PC-9 (cell line): ENCODE measurements at regions not wholly inside any gene's neighbourhood (a gene's known extent, or its start where the extent isn't known, plus 50 kb on each side); places are given as distances from the start of the nearest gene placed in this dataset.

Experiments
- BruUV-seq: library from RNA; stranded (reverse); fragments of 400-500 nt; replicated peaks from 2 replicates; lab custom pipeline; 2021; lab: Mats Ljungman, UMichigan
- CTCF ChIA-PET: fragments of 300-600 bp; sonication (Branson Sonifier 250); formaldehyde crosslinking; loops from one replicate; lab custom pipeline; 2022; ENCODE audit warnings: antibody characterized with exemption; lab: Charles Lee
- POLR2A ChIA-PET: fragments of 300-600 bp; sonication (Branson Sonifier 250); formaldehyde crosslinking; loops from one replicate; lab custom pipeline; 2022; ENCODE audit warnings: antibody characterized with exemption; ENCODE audit not compliant: unreplicated experiment; lab: Charles Lee
- DNase-seq, 2 experiments: peaks; one replicate each; pipeline versions ENCODE4 v3.0.0 to v3.0.0-alpha.2; 2015 to 2022; ENCODE audit warnings: mixed read lengths in 1 of 2
- H2AFZ ChIP-seq: fragments of 200-600 bp; sonication (generic); 2 replicates; pipeline ENCODE4 v1.8.1; 2017; ENCODE audit warnings: antibody characterized with exemption
- H3F3A ChIP-seq: fragments of 200-600 bp; sonication (generic); 2 replicates; pipeline ENCODE4 v1.8.1; 2017; ENCODE audit warnings: antibody characterized with exemption, mild to moderate bottlenecking, low read depth; ENCODE audit not compliant: insufficient read depth
- H3K27ac ChIP-seq: fragments of 200-600 bp; sonication (generic); 2 replicates; pipeline ENCODE4 v1.6.1; 2016; ENCODE audit warnings: mixed run types
- H3K27me3 ChIP-seq: fragments of 200-600 bp; sonication (generic); 2 replicates; pipeline ENCODE4 v1.6.1; 2016; ENCODE audit warnings: low read depth, mixed run types; ENCODE audit not compliant: insufficient read depth
- H3K36me3 ChIP-seq: fragments of 200-600 bp; sonication (generic); 2 replicates; pipeline ENCODE4 v1.6.1; 2016; ENCODE audit warnings: low read depth, mixed run types
- H3K4me1 ChIP-seq: fragments of 200-600 bp; sonication (generic); replicated peaks from 2 replicates; pipeline ENCODE4 v1.6.1; 2016; ENCODE audit warnings: mixed run types; ENCODE audit not compliant: insufficient read depth
- H3K4me2 ChIP-seq: fragments of 200-600 bp; sonication (generic); 2 replicates; pipeline ENCODE4 v1.6.1; 2017; ENCODE audit warnings: mixed run types
- H3K4me3 ChIP-seq: fragments of 200-600 bp; sonication (generic); 2 replicates; pipeline ENCODE4 v1.6.1; 2016; ENCODE audit warnings: mixed run types
- H3K79me2 ChIP-seq: fragments of 200-600 bp; sonication (generic); 2 replicates; pipeline ENCODE4 v1.6.1; 2017; ENCODE audit warnings: low read depth, mixed run types
- H3K9me2 ChIP-seq: fragments of 200-600 bp; sonication (generic); 2 replicates; pipeline ENCODE4 v1.8.1; 2017; ENCODE audit warnings: mild to moderate bottlenecking; ENCODE audit not compliant: insufficient read depth
- H3K9me3 ChIP-seq: fragments of 200-600 bp; sonication (generic); 2 replicates; pipeline ENCODE4 v1.8.1; 2016; ENCODE audit warnings: low read depth; ENCODE audit not compliant: insufficient read depth
- H4K20me1 ChIP-seq: fragments of 200-600 bp; sonication (generic); 2 replicates; pipeline ENCODE4 v1.8.1; 2017; ENCODE audit not compliant: insufficient read depth
- CTCF ChIP-seq: fragments of 200-600 bp; sonication (generic); conservative IDR thresholded peaks from 2 replicates; pipeline ENCODE4 v1.6.1; 2017; ENCODE audit warnings: mixed run types, antibody characterized with exemption, mild to moderate bottlenecking, moderate library complexity
- EZH2 ChIP-seq: fragments of 200-600 bp; sonication (generic); IDR thresholded peaks from 2 replicates; pipeline ENCODE4 v1.8.0; 2017; ENCODE audit warnings: antibody characterized with exemption, low read depth
- intact Hi-C: fragments of 100-400 bp; cut with micrococcal nuclease; formaldehyde crosslinking; loops from one replicate; pipeline ENCODE4 v1.10.0; 2022; ENCODE audit not compliant: unreplicated experiment

GRCh38 chr1:112808861-112809684 is 93.9 kb upstream of the PPM1J start:
- ChIA-PET CTCF (interaction anchor here (0.7 to 2.5 kb wide), 4 partner anchors 93 to 264 kb away, joined by 3 to 8 read pairs (median 4); partner anchors contain the start of gene LRIG2), POLR2A (interaction anchor here (0.6 kb wide), 2 partner anchors 80 to 1847 kb away, joined by 3 to 5 read pairs; no protein-coding TSS in a partner anchor)
- no TSS peak for BruUV-seq

GRCh38 chr1:112807999-112808398 is 92.9 kb upstream of the PPM1J start:
- DNase-seq: no peak
- Histone ChIP-seq H2AFZ (no peak overlapping the region), H3K9me3 (no peaks in the 10 kb centered on the region), H3K4me3 (no peak overlapping the region), H3K27ac (no peak overlapping the region), H3K79me2 (no peaks in the 10 kb centered on the region), H3K4me2 (no peak overlapping the region), H3F3A (peaks cover 24% of the 10 kb centered on the region), H3K36me3 (no peaks in the 10 kb centered on the region), H3K4me1 (peaks cover 21% of the 10 kb centered on the region), H3K9me2 (no peaks in the 10 kb centered on the region), H3K27me3 (no peaks in the 10 kb centered on the region), H4K20me1 (no peaks in the 10 kb centered on the region)
- TF ChIP-seq EZH2 (no peak), CTCF (no peak)
- ChIA-PET CTCF (interaction anchor here (1.4 to 2.5 kb wide), 2 partner anchors 92 to 265 kb away, joined by 4 to 8 read pairs; partner anchors contain the start of gene LRIG2), POLR2A (no interaction called here)
- intact Hi-C loops: loop anchor here (1.0 to 10.0 kb wide), 3 partner anchors 59 to 234 kb away; partner anchors contain the start of gene SLC16A1
- BruUV-seq: no TSS peak

More at GRCh38 chr1:112808861-112809684, 93.9 kb upstream of the PPM1J start:
- peak; percentile 49 to 79 for DNase-seq
- intact Hi-C loops: loop anchor here (10.0 kb wide), 1 partner anchor 146 kb away; the partner anchor contains the start of gene SLC16A1
- Histone ChIP-seq H3K4me1 (peaks cover 21% of the 10 kb centered on the region), H3K79me2 (no peaks in the 10 kb centered on the region), H4K20me1 (no peaks in the 10 kb centered on the region), H3K27me3 (no peaks in the 10 kb centered on the region), H3K36me3 (no peaks in the 10 kb centered on the region), H3K27ac (no peak overlapping the region), H3K9me2 (no peaks in the 10 kb centered on the region), H3K9me3 (no peaks in the 10 kb centered on the region), H3K4me3 (no peak overlapping the region), H2AFZ (no peak overlapping the region), H3F3A (peaks cover 24% of the 10 kb centered on the region), H3K4me2 (no peak overlapping the region)
- TF ChIP-seq EZH2 (no peak), CTCF (peak; percentile 98)

- Histone ChIP-seq H3K79me2 (no peaks in the 10 kb centered on the region), H3K27me3 (no peaks in the 10 kb centered on the region), H3K9me2 (no peaks in the 10 kb centered on the region), H3K4me2 (peak overlapping the region; percentile 68), H2AFZ (no peak overlapping the region), H3K27ac (peak overlapping the region; percentile 44), H3K4me1 (peaks cover 21% of the 10 kb centered on the region), H3K36me3 (no peaks in the 10 kb centered on the region), H3F3A (peaks cover 24% of the 10 kb centered on the region), H4K20me1 (no peaks in the 10 kb centered on the region), H3K9me3 (no peaks in the 10 kb centered on the region), H3K4me3 (peak overlapping the region; percentile 17; the same call in 1 of the 2 replicates)
- POLR2A ChIA-PET: no interaction called here
- CTCF ChIA-PET: interaction anchor here (0.6 to 3.9 kb wide), 5 partner anchors 44 to 233 kb away, joined by 3 to 15 read pairs (median 6); partner anchors contain the start of gene PPM1J
- peak; percentile 69 to 83 for DNase-seq
- intact Hi-C loops: loop anchor here (1.0 to 10.0 kb wide), 3 partner anchors 60 to 235 kb away; partner anchors contain the start of gene SLC16A1
- TF ChIP-seq EZH2: no peak
- TF ChIP-seq CTCF: no peak
- BruUV-seq: no TSS peak
These were observed 92.0 kb upstream of the PPM1J start for GRCh38 chr1:112807117-112807516.
